ENCODE measurements at regions not wholly inside any gene's neighbourhood (a gene's known extent, or its start where the extent isn't known, plus 50 kb on each side); places are given as distances from the start of the nearest gene placed in this dataset.

DNA sequence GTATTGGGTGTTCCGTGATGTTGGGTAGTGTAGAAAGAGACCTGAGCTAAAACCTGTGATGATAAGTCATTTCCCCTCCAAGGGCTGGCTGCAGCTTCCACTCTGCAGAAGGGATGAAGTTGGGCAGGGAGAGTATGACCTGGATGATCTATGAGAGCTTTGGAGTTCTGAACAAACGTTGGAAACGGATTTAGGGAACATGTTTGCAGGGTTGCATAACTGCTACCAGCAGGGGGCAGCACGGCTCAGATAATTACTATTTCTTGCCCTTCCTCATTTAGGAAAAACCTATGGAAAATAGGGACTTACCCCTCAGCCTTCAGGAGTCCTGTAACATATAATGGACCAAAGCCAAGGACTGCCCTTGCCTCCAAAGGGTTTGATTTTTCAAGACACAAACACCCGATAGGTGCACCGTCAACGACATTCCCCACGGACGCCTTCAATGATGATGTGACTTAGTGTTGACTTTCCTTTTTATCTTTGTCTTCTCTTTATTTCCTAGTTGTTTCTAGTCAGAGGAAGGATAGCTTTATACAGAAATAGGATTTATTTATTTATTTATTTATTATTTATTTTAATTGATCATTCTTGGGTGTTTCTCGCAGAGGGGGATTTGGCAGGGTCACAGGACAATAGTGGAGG, 164.9 kb upstream of the SASH1 start:
- DNase-seq, result peak; percentile 25

DNA sequence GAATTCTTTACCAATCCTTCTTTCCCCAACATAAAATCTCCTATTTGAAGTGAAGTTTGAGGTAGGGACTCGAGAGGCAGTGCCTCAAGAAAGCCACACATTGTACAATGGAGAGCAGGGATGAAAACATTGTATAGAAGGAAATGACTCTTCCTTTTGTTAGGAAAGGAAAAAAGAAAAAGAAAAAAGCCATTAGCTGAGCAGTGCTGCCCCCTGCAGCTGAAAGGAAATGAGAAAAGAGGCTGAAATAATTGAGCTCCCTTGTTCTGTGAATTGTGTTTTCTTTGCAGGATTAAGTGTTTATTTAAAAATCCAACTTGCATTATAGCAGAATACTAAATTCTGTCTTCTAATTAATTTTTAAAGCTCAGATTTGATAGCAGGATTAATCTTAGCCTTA, 162.9 kb upstream of the SASH1 start:
- DNase-seq, result no peak

DNA sequence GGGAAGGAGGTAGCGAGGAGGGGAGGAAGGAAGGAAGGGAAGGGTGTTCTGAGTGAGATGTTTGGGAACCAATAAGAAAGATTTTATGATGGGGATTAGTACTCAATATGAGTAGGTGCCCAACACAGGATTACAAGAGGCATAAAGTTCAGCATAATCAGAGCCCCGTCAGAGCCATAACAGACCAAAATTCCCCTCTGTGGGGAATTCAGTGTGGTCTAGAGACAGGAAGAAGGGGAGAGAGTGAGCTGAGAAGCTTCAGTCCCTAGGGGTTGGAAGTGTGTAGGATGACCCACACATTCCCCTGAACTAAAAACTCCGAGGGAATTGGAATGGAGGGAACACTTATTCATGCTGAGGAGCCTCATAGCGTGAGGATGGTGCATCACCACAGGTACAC, 160.3 kb upstream of the SASH1 start:
- DNase-seq, result no peak

DNA sequence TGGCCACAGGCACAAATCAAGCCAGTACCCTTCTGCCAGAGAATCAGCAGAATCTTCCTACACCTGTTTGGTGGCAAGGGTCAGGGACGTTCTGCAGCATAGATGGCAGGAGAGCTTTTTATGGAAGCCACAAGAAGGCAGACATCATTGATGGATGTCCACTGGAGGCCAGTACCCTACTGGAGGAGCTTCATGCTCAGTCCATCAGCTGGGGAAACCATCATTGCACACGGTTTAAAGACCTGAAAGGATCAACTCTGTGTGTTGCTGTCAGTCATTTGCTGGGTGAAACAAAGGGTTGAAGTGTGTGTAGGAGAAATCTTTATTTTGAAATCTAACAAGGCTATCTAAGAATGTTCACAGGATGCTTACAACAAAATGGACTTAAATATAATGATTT, 158.9 kb upstream of the SASH1 start:
- DNase-seq, result no peak

DNA sequence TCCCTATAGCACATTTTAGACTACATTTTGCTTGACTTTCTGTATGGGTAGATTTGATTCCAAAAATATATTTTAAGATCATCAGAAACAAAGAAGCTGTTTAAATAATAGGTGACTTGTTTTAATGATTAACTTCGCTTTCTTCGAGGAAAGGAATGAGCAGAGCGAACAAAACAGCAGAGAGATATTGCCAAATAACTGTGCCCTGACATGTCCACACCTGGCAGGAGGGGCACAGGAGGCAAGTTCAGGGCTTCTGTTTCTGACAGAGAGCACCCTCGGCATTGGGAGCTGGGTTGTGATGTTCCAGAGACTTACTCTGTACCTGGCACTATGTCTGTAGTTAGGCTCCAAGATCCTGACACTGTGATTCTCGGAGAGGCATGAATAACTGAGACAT, 155.7 kb upstream of the SASH1 start:
- DNase-seq, result no peak

DNA sequence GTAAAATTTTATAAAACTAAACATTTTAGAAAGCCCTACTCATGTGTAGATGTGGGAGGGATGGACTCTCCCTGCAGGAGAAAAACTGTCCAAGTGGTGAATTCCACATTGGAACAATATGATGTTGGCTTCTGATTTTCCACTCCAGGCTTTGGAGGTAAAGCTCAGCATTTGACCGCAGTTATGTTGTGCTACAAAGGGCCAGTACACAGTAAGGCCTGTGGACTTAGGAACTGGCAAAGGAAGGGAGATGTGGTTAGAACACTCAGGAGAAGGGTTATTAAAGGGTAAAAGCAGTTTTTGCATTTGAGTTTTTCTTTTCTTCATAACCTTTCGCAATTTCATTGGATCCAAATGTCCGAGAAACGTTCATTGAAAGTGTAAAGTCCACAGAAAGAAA, 150.3 kb upstream of the SASH1 start:
- DNase-seq, result no peak

DNA sequence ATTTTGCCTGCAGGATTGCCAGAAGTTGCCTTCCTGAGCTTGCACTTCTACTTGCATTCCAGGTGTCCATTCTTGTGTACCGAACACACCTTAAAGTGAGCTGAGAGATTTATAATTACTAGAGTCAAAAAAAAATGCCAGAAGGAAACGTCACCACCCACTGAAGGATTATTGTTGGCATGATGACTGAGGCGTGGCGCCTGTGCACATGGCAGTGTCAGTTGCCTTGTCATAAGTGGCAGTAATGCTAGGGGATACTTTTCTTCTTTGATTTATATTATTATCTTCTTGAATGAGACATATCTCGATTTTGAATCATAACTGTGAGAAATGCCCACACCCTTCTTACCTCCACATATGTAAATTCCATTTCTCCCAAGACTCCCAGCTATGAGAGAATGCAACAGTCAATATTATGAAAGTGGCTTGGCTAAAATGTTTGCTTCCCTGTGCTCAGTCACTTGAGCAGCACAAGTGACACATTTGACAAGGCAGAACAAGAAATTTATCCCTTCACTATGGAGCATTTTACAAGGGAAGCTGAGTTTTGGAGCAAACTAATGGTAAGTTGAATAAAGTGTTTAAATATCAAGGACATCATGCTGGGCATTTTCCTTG, 149.5 kb upstream of the SASH1 start:
- no peak for DNase-seq

DNA sequence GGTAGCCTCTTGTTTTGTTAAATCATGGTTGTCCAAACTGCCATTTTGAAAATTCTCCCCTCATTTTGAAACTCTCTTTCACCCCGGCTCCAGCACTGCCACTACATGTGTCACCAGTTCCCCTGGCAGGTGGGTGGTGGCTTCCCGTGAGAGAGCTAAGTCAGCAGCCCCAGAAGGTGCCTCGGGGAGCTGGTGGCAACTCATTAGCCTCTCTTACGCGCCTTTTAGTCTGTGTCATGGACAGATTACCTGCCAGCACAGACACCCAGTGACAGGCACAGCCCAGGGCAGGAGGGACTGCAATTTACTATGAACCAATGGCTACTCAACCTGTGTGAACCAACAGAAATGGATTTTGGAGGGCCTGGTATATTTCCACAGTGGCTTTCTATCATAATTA, 147.1 kb upstream of the SASH1 start:
- DNase-seq, result no peak

DNA sequence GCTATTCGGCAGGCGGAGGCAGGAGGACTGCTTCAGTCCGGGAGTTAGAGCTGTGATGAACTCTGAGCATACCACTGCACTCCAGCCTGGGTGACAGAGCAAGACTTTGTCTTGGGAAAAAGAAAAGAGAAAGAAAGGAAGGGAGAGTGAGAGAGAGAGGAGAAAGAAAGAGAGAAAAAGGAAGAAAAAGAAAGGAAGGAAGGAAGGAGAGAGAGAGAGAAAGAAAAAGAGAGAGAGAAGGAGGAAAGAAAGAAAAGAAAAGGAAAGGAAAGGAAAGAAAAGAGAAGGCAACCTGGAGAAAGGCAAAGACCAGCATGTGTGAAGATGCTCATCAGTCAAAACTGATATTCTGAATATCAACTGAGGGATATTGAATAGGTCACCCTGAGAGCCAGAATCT, 143.1 kb upstream of the SASH1 start:
- DNase-seq, result no peak

DNA sequence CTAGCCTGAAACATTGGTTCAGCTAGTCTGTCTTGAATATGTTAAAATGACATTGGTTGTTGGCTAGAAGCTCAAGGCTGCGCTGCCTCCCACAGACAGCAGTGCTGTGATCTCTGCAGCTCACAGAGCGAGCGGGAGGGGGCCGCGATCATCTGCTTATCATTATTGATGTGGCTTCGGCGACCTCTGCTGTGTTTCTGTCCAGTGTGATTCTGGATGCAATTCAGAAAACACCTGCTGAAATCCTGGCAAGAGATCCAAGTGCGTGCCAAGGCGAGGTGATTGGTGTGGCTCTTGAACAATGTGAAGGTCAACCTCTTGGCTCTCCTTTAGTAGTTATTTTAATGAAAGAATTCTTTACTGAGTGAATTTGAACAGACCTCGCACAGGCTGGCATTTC, 142.3 kb upstream of the SASH1 start:
- DNase-seq, result no peak

DNA sequence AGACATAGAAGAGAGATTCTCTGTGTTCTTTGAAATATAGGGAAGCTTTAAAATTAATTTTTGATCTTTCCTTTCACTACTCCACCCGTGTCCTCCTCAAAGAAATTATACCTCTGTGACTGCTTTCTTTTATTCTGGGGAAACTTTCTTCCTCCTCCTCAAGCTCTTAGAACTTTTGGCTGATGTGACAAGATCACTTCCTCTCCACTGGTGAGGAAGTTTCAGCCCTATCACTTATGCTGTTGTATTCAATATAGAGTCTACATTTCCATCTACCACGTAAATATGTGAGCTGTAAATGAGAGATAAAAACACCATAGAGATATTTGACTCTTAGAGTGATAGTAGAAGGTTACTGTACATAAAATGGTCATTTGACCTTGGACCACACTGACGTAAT, 141.9 kb upstream of the SASH1 start:
- DNase-seq, result no peak

DNA sequence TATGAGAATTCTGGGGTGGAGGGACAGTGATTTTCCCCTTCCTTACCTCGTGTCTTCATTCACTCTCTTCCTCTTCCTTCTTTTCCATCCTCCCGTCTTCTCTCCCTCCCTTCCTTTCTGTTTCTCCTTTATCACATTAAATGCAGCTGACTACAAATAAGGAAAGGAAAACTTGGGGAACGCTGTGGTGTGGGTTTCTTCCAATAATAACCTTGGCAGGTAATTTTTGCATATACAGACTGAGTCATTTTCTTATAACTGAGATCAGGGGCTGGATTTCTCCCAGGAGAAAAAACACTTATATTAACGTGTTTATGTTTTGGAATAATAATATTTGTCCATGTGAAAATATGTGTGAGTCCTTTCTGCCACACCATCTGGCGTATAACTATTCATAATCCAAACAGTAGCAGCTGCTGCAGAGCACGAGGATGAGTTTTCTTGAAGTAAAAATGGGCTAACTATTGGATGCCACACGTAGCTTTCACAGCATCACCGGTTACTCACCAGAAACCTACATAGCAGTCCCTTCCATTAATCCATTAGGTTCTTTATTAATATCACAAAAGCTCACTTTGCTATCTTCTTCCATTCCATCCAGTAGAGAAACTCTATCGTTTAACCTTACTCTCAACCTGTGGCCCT, 139.2 kb upstream of the SASH1 start:
- no peak for DNase-seq

DNA sequence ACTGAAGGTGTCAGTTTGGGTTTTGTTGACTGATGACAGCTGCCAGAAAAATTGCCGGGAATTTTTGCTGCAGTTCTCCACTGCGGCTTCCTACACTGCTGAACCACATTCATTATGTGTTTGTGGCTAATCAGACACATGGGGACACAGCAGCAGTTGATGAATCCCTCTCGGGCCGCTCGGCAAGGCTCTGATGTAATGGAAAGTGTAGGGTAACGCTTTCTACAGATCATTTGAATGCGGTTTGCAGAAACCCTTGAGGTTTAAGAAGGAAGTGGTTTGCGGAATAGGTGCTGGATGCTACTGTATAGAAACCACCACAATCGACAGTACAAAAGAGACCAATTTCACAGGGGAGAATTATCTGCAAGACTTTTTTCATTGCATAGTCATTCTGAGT, 138.7 kb upstream of the SASH1 start:
- peak; percentile 36 for DNase-seq

DNA sequence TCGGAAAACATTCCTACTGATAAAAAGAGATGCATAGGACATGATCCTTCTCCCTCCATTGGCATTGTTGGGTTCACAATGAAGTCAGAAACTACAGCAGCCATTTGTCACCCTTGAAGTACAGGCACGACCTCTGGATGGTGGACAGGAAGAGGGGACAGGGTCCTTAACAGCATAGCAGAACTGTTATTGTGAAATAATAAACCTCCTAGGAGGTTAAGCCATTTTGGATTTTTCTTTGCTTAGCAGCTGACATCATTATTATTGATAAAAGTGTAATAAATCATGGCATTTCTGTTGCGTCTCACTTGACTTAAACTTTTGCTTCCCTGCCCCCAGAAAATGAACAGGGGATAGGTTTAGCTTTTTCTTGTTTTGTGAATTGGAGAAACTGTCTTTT, 134.3 kb upstream of the SASH1 start:
- no peak for DNase-seq

DNA sequence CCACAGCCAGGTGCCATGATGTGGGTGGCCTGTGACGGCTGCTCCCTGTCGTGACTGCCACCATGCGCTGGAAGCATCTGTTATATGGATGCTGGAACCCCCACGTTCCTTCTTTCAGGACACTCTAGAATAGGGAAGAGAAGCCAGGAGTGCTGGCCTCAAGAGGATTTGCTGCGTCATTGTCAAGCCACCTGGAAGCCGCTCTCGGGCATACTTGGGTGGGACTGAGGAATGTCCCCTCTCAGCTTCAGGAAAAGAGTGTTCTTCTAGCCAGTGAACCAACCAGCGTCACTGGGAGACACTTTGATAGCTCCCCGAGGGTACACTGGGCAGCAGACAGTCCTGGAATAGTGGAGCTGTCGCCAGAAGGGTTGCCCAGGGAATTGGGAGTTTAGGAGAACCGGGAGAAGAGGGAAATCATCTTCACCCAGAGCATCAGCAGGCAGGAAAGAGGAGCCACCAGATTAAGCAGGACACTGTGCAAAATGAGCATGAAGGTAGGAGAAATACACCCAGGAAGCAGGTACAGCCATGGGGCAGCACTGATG, 130.8 kb upstream of the SASH1 start:
- DNase-seq, result no peak

DNA sequence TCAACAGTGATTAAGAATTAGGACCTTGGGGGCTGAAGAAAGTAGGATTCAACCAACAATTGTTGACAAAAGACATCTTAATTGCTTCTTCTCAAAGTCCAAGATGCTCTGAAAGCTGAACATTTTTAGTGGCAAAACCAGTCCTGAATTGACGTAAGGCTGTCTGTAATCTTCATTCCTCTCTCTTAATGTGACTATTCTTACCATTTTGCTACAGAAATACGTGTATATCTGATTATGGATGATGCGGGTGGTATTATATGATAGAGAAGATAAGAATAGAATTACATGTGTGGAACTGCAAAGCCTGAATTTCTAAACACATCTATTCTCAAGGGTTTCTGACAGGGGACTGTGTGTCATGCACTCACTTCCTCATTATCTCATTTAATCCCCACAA, 130.3 kb upstream of the SASH1 start:
- DNase-seq, result no peak

DNA sequence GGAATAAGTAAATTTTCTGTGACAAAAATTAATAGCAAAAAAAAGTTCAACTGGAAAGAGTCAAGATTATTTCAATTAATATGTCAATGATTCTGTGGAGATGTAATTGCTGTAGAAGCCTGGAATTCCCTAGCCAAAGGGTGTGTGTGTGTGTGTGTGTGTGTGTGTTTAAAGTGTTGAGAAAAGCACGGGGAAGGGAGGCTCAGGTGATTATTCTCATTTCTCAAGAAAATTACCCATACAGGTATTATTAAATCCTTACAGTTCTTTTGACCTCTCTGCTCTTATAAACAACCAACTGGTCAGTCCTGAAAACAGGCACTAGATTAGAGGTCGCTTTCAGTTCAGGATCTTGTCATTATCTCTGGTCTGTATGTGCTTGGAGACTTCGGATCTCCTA, 129.3 kb upstream of the SASH1 start:
- DNase-seq, result no peak

DNA sequence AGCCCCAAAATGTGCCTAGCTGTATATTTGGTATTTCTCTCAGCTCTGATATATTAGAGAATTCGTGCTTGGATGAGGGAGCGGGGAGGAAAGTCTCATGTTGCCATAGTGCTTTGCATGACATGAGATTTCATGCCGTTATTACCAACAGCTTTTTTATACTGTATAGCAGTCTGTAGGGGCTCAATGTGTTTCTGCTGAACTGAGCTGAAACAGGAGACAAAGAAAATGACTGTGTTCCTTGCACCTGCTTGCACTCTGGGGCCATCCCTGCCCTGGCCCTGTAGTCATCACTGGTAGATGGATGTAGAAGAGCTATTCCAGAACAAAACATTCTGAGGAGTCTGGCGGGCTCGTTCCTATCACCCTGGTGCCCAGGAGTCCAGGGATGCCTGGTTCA, 128.0 kb upstream of the SASH1 start:
- DNase-seq, result no peak

DNA sequence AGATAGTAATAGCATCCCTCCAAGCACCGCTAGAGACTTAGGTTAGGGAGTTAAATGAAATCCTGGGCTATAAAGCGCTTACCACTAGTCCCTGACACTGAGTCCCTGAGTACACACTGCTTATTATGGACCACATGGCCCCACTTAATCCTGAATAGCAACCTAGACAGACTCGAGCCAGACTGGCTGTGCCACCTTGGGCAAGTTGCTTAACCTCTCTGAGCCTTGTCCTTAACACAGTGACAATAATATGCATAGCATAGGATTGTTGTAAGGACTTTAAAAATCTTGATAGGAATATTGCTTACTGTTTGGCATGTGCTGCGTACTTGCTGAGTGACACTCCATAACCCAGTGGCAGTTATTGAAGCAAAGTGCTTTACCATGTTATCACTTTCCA, 125.6 kb upstream of the SASH1 start:
- DNase-seq, result no peak

DNA sequence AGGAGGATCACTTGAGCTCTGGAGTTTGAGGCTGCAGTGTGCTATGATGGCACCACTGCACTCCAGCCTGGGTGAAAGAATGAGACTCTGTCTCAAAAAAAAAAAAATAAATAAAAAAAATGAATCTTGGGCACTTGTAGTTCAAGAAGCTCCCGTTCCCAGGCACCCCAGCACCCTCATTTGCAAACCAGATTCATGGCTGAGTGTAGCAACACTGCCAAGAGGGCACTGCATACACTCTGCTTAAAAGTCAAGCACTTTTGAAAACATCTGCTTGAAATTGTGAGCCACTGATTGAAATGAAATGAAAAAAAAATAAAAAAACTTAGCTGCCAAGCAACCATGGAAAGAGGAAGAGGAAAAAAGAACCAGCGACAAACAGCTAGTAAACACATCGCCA, 124.7 kb upstream of the SASH1 start:
- DNase-seq, result no peak

DNA sequence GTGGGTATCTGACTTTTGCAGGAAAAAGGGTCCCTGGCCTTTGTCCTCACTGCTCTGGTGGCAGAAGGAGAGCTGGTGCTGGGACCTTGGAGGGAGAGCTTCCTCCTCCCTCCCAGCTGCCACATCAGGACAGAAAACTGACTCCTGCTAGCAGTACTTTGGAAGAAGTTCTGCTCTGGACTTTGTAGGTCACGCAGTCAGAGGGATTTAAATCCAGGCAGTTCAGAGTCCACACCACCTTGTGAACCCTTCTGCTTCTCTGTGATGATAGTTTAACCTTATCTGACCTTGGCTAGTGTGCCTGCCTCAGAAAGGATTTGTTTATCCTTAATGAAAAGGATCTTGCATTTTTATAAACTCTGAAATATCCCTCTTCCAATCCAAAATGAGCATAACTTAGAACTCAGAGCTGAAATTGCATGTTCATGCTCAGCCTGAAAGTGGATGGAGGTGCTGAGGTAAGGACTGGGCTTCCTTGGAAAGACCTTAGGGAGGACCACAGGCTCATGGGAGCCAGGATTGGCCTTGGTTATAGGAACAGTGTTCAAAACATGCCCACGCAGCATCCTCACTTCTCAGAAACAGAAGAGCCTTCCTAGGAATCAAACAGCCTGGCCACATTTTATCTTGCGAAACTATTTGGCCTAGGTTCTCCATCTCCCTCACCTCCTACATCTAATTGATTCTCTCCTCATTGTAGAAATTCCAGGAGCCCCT, 123.9 kb upstream of the SASH1 start:
- DNase-seq, result no peak

DNA sequence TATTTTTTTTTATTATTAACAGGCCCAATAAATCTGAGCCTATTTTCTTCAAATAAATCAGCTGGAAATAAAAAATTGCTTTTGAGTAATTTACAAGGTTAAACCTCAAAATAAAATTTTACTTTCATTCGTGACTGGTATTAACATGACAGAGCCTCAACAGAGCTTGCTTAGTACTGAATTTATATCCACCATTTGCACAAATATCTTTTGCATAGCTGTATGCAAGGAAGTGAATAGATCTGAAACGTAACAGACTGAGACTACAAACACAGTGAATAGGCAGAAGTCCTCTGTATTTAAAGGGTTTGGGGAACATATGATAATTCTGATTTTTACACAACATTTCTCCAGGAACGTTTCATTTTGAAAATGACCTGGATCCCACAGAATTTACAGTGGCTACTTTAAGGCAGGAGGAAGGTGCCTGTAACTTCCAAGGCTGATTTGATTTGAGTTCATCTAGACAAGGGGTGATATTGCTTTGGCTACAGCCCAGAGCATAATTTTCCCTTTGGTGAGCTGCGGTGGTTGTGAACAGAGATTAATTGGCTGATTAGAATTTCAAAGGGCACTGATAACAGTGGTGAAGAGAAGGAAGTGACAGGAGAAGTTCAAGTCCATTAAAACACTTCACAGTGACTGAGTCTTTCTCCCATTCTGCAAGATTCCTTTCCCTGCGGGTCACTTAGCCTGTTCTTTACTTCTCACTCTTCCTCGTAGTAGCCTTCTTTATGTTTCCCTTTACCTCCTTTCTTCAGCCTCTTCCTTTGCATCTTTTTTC, 121.2 kb upstream of the SASH1 start:
- DNase-seq, result no peak

DNA sequence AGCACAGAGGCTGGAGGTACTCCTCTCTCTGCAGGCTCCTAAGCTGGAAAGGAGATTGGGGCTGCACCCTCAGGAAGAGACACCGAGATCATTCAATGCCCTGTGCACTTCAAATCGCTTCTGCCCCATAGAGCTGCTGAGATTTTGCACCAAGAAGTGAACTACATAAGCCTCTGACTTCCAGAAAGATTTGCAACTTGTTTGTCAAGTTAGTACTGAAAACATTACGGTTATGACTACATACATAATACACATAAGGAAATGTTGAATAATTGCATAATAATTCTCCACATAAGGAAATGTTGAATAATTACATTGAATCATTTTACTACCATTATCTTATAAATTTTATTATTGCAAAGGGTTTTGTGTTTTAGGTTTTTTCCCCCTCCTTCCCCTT, 120.3 kb upstream of the SASH1 start:
- no peak for DNase-seq
